Stimulated activated CD4-positive, alpha-beta T cell treated with anti-CD3 and anti-CD28 coated beads, Interleukin-12 subunit alpha, Interleukin-12 subunit beta, amount 100 ng/mL, for 48 hours (primary cell): ENCODE measurements at regions not wholly inside any gene's neighbourhood (a gene's known extent, or its start where the extent isn't known, plus 50 kb on each side); places are given as distances from the start of the nearest gene placed in this dataset.
A peak's percentile ranks its signal among the peaks of the same experiment; 100 is the strongest.
"Not testable (repeated sequence)": the region's sequence is repeated elsewhere in the genome, so short reads cannot be mapped to it uniquely, and the experiment has no call there.

ENCODE experiments used
- DNase-seq, 3 donors: peaks; one replicate each; pipeline ENCODE4 v3.0.0-alpha.2; 2020; ENCODE audit warnings: low read depth in 2 of 3, low spot score in 1 of 3

GRCh38 chr2:121066526-121066925 lies 218.5 kb downstream of the TFCP2L1 start:
- DNase-seq, result no peak

GRCh38 chr2:121068851-121069250 lies 216.2 kb downstream of the TFCP2L1 start:
- no peak for DNase-seq

GRCh38 chr2:121069434-121069969 lies 215.5 kb downstream of the TFCP2L1 start:
- DNase-seq, result no peak

GRCh38 chr2:121070061-121070460 lies 214.9 kb downstream of the TFCP2L1 start:
- not testable (repeated sequence) for DNase-seq

GRCh38 chr2:121071034-121071504 lies 213.9 kb downstream of the TFCP2L1 start:
- peak in 2 of 3 donors; percentile 38 to 62 for DNase-seq

GRCh38 chr2:121072784-121073183 lies 212.2 kb downstream of the TFCP2L1 start:
- no peak for DNase-seq

GRCh38 chr2:121073320-121074210 lies 211.4 kb downstream of the TFCP2L1 start:
- no peak for DNase-seq

- no peak for DNase-seq
Measured at GRCh38 chr2:121074293-121074932, 210.6 kb downstream of the TFCP2L1 start.

- DNase-seq, result peak; percentile 43 to 72 (median 47)
Measured at GRCh38 chr2:121075006-121075551, 209.9 kb downstream of the TFCP2L1 start.

GRCh38 chr2:121075641-121076497 lies 209.1 kb downstream of the TFCP2L1 start:
- no peak for DNase-seq

GRCh38 chr2:121076498-121076820 lies 208.5 kb downstream of the TFCP2L1 start:
- no peak for DNase-seq

GRCh38 chr2:121076885-121077549 lies 208.0 kb downstream of the TFCP2L1 start:
- peak; percentile 59 to 73 (median 64) for DNase-seq

GRCh38 chr2:121078899-121079298 lies 206.1 kb downstream of the TFCP2L1 start:
- no peak for DNase-seq

- peak in 2 of 3 donors; percentile 20 to 53 for DNase-seq
Measured at GRCh38 chr2:121080013-121080772, 204.8 kb downstream of the TFCP2L1 start.

- no peak for DNase-seq
Measured at GRCh38 chr2:121081701-121082100, 203.3 kb downstream of the TFCP2L1 start.

GRCh38 chr2:121082191-121082590 lies 202.8 kb downstream of the TFCP2L1 start:
- no peak for DNase-seq

- no peak for DNase-seq
Measured at GRCh38 chr2:121084130-121084680, 200.8 kb downstream of the TFCP2L1 start.

- DNase-seq, result no peak
Measured at GRCh38 chr2:121085801-121086200, 199.2 kb downstream of the TFCP2L1 start.

GRCh38 chr2:121086450-121086849 lies 198.6 kb downstream of the TFCP2L1 start:
- DNase-seq, result no peak
